Kidney (tissue), 13 donors: ENCODE measurements at regions not wholly inside any gene's neighbourhood (a gene's known extent, or its start where the extent isn't known, plus 50 kb on each side); places are given as distances from the start of the nearest gene placed in this dataset.
A peak's percentile ranks its signal among the peaks of the same experiment; 100 is the strongest.

Experiments used
- DNase-seq, 5 donors: peaks; one replicate each; pipeline ENCODE4 v3.0.0-alpha.2; 2013 to 2020
- FAIRE-seq: peaks from 2 replicates; lab custom pipeline; 2012; peaks lifted over from hg19 to GRCh38; lab: Jason Lieb, UNC
- H3K27ac ChIP-seq, 2 donors: one replicate each; pipeline ENCODE4 v1.7.0; 2013; ENCODE audit warnings: low read depth in 2 of 2, low read length in 2 of 2, inconsistent platforms in 1 of 2
- H3K27me3 ChIP-seq: one replicate; pipeline ENCODE4 v1.7.1; 2013; ENCODE audit warnings: low read length, inconsistent platforms; ENCODE audit not compliant: control insufficient read depth, insufficient read depth
- H3K36me3 ChIP-seq, 3 donors: one replicate each; pipeline versions ENCODE4 v1.7.0 to v1.7.1; 2013; ENCODE audit warnings: low read length in 3 of 3, control low read depth in 1 of 3, inconsistent platforms in 1 of 3; ENCODE audit not compliant: insufficient read depth in 3 of 3, control insufficient read depth in 2 of 3
- H3K4me1 ChIP-seq, 3 donors: one replicate each; pipeline versions ENCODE4 v1.7.0 to v1.7.1; 2013; ENCODE audit warnings: low read length in 3 of 3, inconsistent platforms in 1 of 3, low read depth in 1 of 3; ENCODE audit not compliant: control insufficient read depth in 2 of 3, insufficient read depth in 2 of 3
- H3K4me3 ChIP-seq, 3 donors: one replicate each; pipeline versions ENCODE4 v1.7.0 to v1.8.1; 2013; ENCODE audit warnings: low read length in 3 of 3, control low read depth in 1 of 3, inconsistent platforms in 1 of 3
- H3K9ac ChIP-seq, 3 donors: one replicate each; pipeline versions ENCODE4 v1.7.0 to v1.7.1; 2013; ENCODE audit warnings: low read length in 3 of 3, control low read depth in 1 of 3, inconsistent platforms in 1 of 3
- H3K9me3 ChIP-seq, 3 donors: one replicate each; pipeline versions ENCODE4 v1.7.0 to v1.7.1; 2013; ENCODE audit warnings: low read length in 3 of 3, control low read depth in 1 of 3, inconsistent platforms in 1 of 3; ENCODE audit not compliant: control insufficient read depth in 2 of 3, insufficient read depth in 1 of 3
- CTCF ChIP-seq: IDR thresholded peaks from 3 replicates; pipeline ENCODE4 v1.5.1; 2012; ENCODE audit warnings: mild to moderate bottlenecking, moderate library complexity, borderline replicate concordance; ENCODE audit not compliant: insufficient read depth; ENCODE audit errors: extremely low read depth
- intact Hi-C: fragments of 100-400 bp; cut with DNase I; formaldehyde crosslinking; loops from one replicate; pipeline ENCODE4 v1.11.1; 2022
- donor health status: control.
- donor health status: control.
- donor health status: control.
- donor health status: control.
- donor health status: control.
- donor health status: DM: yes; HTN: yes; CAD: no.
- donor health status: Normal renal cell carcinoma (clear cell type).

- FAIRE-seq (peak; percentile 52), DNase-seq (peak in 2 of 5 donors; percentile 28 to 35)
- Histone ChIP-seq H3K4me3 (peak overlapping the region in 2 of 3 donors; percentile 20 to 25), H3K27me3 (no peaks in the 10 kb centered on the region), H3K9me3 (no peaks in the 10 kb centered on the region), H3K27ac (peak overlapping the region in 1 of 2 donors; percentile 24), H3K4me1 (peaks cover 0 to 11% (median 0%) of the 10 kb centered on the region in 3 donors), H3K9ac (no peak overlapping the region), H3K36me3 (no peaks in the 10 kb centered on the region)
- TF ChIP-seq CTCF, result no peak
- intact Hi-C loops, result no loop called here
These were observed 247.5 kb upstream of the NOVA1 start for GRCh38 chr14:26845151-26845818.

- H3K4me3 ChIP-seq, result peak overlapping the region in 2 of 3 donors; percentile 10 to 35
- DNase-seq (no peak), FAIRE-seq (no peak)
- no peak overlapping the region for H3K9ac ChIP-seq
- no peaks in the 10 kb centered on the region for H3K36me3 ChIP-seq
- no peak for TF ChIP-seq CTCF
- H3K27ac ChIP-seq, result peak overlapping the region in 1 of 2 donors; percentile 7
- peaks cover 0 to 11% (median 0%) of the 10 kb centered on the region in 3 donors for H3K4me1 ChIP-seq
- intact Hi-C loops, result no loop called here
- no peaks in the 10 kb centered on the region for H3K27me3 ChIP-seq
- H3K9me3 ChIP-seq, result peaks cover 0 to 3% (median 0%) of the 10 kb centered on the region in 3 donors
These were observed 248.6 kb upstream of the NOVA1 start for GRCh38 chr14:26846388-26846787.

- Histone ChIP-seq H3K9me3 (peaks cover 0 to 3% (median 0%) of the 10 kb centered on the region in 3 donors), H3K4me1 (no peaks in the 10 kb centered on the region), H3K4me3 (no peak overlapping the region), H3K27me3 (no peaks in the 10 kb centered on the region), H3K27ac (no peak overlapping the region), H3K9ac (no peak overlapping the region), H3K36me3 (no peaks in the 10 kb centered on the region)
- intact Hi-C loops, result no loop called here
- DNase-seq, result no peak
- no peak for TF ChIP-seq CTCF
- FAIRE-seq, result no peak
These were observed 251.7 kb upstream of the NOVA1 start for GRCh38 chr14:26849514-26849913.
